SU-DHL-6 (cell line): ENCODE measurements at regions not wholly inside any gene's neighbourhood (a gene's known extent, or its start where the extent isn't known, plus 50 kb on each side); places are given as distances from the start of the nearest gene placed in this dataset.

Experiments used
- H2AFZ ChIP-seq: fragments of 200-600 bp; sonication (generic); 2 replicates; pipeline ENCODE4 v1.6.1; 2014; ENCODE audit warnings: low read depth, mild to moderate bottlenecking, moderate library complexity, mixed read lengths, antibody characterized with exemption, low read length; ENCODE audit not compliant: severe bottlenecking
- H3F3A ChIP-seq: fragments of 200-600 bp; shearing (Covaris generic); 2 replicates; pipeline ENCODE4 v1.6.0; 2016; ENCODE audit warnings: antibody characterized with exemption, mild to moderate bottlenecking; ENCODE audit not compliant: insufficient read depth
- H3K27ac ChIP-seq: fragments of 200-600 bp; sonication (generic); 2 replicates; pipeline ENCODE4 v1.5.1; 2016; ENCODE audit warnings: low read depth, mild to moderate bottlenecking, low read length, moderate library complexity, mixed read lengths
- H3K27me3 ChIP-seq: fragments of 200-600 bp; sonication (generic), shearing (Covaris generic); 2 replicates; pipeline ENCODE4 v1.6.0; 2014; ENCODE audit warnings: mild to moderate bottlenecking, low read length
- H3K36me3 ChIP-seq: fragments of 200-600 bp; sonication (generic); 2 replicates; pipeline ENCODE4 v1.6.1; 2014; ENCODE audit warnings: mild to moderate bottlenecking, low read length, mixed read lengths
- H3K4me2 ChIP-seq: fragments of 300-600, 200-600 bp; shearing (Covaris generic), sonication (generic); 2 replicates; pipeline ENCODE4 v1.6.0; 2014; ENCODE audit warnings: low read length, low read depth, mild to moderate bottlenecking; ENCODE audit not compliant: poor library complexity, severe bottlenecking
- H3K4me3 ChIP-seq: fragments of 200-600 bp; sonication (generic); 2 replicates; pipeline ENCODE4 v1.5.1; 2014; ENCODE audit warnings: antibody characterized with exemption, low read length, mild to moderate bottlenecking, mixed read lengths; ENCODE audit not compliant: insufficient read depth, poor library complexity, severe bottlenecking
- H3K79me2 ChIP-seq: fragments of 200-600 bp; sonication (generic); 2 replicates; pipeline ENCODE4 v1.6.1; 2014; ENCODE audit warnings: mild to moderate bottlenecking, low read length, moderate library complexity; ENCODE audit not compliant: insufficient read depth
- H3K9ac ChIP-seq: fragments of 200-600 bp; sonication (generic); 2 replicates; pipeline ENCODE4 v1.7.0; 2014; ENCODE audit warnings: mild to moderate bottlenecking, low read length
- H3K9me2 ChIP-seq: fragments of 200-600 bp; sonication (generic); replicated peaks from 2 replicates; pipeline ENCODE4 v1.6.1; 2014; ENCODE audit warnings: low read length; ENCODE audit not compliant: insufficient read depth
- H3K9me3 ChIP-seq: fragments of 200-600 bp; sonication (generic); 2 replicates; pipeline ENCODE4 v1.6.1; 2014; ENCODE audit warnings: low read length, mixed read lengths; ENCODE audit not compliant: insufficient read depth
- H4K20me1 ChIP-seq: fragments of 200-600 bp; sonication (generic); 2 replicates; pipeline ENCODE4 v1.6.1; 2014; ENCODE audit warnings: low read depth, mild to moderate bottlenecking, antibody characterized with exemption, low read length, moderate library complexity, mixed read lengths
- CTCF ChIP-seq: fragments of 200-600 bp; sonication (generic); IDR thresholded peaks from one replicate; pipeline ENCODE4 v1.5.1; 2017; ENCODE audit warnings: antibody characterized with exemption, mild to moderate bottlenecking, low read length, moderate library complexity; ENCODE audit not compliant: insufficient read depth, poor library complexity, severe bottlenecking
- EZH2phosphoT487 ChIP-seq: fragments of 200-600 bp; sonication (generic), shearing (Covaris generic); conservative IDR thresholded peaks from 2 replicates; pipeline ENCODE4 v1.6.1; 2018; ENCODE audit warnings: mild to moderate bottlenecking, antibody characterized with exemption, low read length, moderate library complexity, mixed read lengths

GRCh38 chr20:11520596-11520995 is 397.1 kb upstream of the BTBD3 start:
- Histone ChIP-seq H3F3A (no peaks in the 10 kb centered on the region), H3K9me2 (no peaks in the 10 kb centered on the region), H3K4me2 (no peak overlapping the region), H3K36me3 (no peaks in the 10 kb centered on the region), H4K20me1 (no peaks in the 10 kb centered on the region), H2AFZ (no peak overlapping the region), H3K27ac (no peak overlapping the region), H3K9me3 (no peaks in the 10 kb centered on the region), H3K79me2 (no peaks in the 10 kb centered on the region), H3K27me3 (no peaks in the 10 kb centered on the region), H3K9ac (no peak overlapping the region), H3K4me3 (no peak overlapping the region)
- no peak for TF ChIP-seq CTCF
- no peak for TF ChIP-seq EZH2phosphoT487

GRCh38 chr20:11521476-11522365 is 396.0 kb upstream of the BTBD3 start:
- Histone ChIP-seq H3K27me3 (no peaks in the 10 kb centered on the region), H3F3A (no peaks in the 10 kb centered on the region), H3K9ac (no peak overlapping the region), H2AFZ (no peak overlapping the region), H3K4me3 (no peak overlapping the region), H4K20me1 (no peaks in the 10 kb centered on the region), H3K36me3 (no peaks in the 10 kb centered on the region), H3K9me2 (no peaks in the 10 kb centered on the region), H3K79me2 (no peaks in the 10 kb centered on the region), H3K9me3 (no peaks in the 10 kb centered on the region), H3K27ac (no peak overlapping the region), H3K4me2 (no peak overlapping the region)
- TF ChIP-seq CTCF: no peak
- TF ChIP-seq EZH2phosphoT487: no peak

- H3K9me2 ChIP-seq: no peaks in the 10 kb centered on the region
- no peaks in the 10 kb centered on the region for H3K27me3 ChIP-seq
- no peak overlapping the region for H3K27ac ChIP-seq
- H3K9ac ChIP-seq: no peak overlapping the region
- TF ChIP-seq EZH2phosphoT487 (no peak), CTCF (no peak)
- H2AFZ ChIP-seq: no peak overlapping the region
- no peaks in the 10 kb centered on the region for H3K36me3 ChIP-seq
- no peaks in the 10 kb centered on the region for H3F3A ChIP-seq
- H3K79me2 ChIP-seq: no peaks in the 10 kb centered on the region
- H4K20me1 ChIP-seq: no peaks in the 10 kb centered on the region
- H3K4me2 ChIP-seq: no peak overlapping the region
- H3K4me3 ChIP-seq: no peak overlapping the region
- no peaks in the 10 kb centered on the region for H3K9me3 ChIP-seq
These were observed 395.3 kb upstream of the BTBD3 start for GRCh38 chr20:11522366-11522741.
